ENCODE measurements at regions not wholly inside any gene's neighbourhood (a gene's known extent, or its start where the extent isn't known, plus 50 kb on each side); places are given as distances from the start of the nearest gene placed in this dataset.

DNA sequence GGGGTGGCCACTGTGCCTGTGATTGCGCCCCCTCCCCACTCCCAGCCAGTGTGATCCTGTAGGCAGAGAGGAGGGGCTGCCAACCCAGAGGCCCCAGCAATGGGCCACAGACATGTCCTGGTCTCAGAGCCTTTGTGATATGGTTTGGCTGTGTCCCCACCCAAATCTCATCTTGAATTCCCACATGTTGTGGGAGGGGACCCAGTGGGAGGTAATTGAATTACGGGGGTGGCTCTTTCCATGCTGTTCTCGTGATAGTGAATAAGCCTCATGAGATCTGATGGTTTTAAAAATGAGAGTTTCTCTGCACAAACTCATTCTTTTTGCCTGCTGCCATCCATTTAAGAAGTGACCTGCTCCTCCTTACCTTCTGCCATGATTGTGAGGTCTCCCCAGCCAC lies 56.8 kb upstream of the ZNF469 start:
- DNase-seq = no peak

GRCh38 chr16:88326611-88327485 lies 55.9 kb upstream of the ZNF469 start:
- no peak for DNase-seq

DNA sequence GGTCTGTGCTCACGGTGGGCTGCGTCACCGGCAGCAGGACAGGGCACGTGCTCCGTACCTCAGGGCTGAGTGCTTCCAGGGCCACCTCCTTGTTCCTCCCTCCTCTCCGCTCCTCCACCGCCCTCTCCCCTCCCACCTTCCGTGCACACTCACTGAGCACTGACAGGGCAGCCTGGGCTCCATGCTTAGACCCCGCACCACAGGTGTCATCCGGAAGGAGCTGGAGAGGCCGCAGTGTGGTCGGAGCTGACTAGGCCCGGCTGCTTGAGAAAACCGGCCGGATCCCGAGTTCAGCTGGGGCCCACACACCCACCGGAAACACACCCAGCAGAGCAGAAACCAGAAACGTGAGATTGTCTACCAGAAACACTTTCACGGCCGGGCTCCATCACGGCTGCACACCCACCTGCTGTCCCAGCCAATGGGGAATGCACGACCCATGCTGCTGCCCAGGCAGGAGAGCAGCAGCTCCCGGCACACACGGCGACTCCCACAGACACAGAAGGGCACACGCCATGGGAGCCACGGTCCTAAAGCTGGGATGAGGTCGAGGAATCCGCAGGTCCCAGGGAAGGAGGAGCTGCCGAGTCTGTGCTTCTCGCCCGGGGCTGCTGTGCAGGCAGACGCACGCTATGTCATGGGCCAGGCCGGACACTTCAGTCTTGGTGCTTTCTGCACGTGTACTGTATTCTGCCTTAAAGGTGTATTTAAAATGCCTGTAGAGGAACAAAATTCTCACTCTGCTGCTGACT lies 55.0 kb upstream of the ZNF469 start:
- no peak for DNase-seq

DNA sequence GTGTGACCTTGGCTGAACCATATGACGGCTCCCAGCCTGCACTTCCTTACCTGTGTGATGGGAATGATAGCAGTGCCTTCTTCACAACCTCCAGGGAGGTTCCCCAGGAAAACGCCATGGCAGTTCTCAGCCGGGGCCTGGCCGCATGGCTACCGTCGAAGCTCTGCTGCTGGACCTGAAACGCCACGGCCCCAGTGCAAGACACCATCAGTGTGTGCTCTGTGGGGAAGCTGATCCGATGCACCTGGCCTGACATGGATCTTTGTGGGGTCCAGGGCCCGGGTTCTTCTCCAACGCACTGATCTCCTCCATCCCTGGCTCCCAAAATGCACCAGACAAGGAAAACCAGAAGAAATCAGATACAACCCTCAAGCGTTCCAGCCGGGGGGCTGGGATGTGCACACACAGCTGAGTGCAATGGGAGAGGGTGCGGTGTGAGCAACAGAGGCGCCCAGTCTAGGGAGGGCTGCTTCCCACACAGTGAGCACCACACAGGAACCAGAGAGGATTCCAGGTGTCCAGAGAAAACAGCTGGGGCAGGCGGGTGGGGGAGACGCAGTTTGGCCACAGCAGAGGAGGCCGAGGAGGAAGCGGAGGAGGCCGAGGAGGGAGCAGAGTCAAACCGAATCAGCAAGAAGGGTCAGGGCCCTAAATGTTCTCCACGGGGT lies 54.3 kb upstream of the ZNF469 start:
- no peak for DNase-seq

DNA sequence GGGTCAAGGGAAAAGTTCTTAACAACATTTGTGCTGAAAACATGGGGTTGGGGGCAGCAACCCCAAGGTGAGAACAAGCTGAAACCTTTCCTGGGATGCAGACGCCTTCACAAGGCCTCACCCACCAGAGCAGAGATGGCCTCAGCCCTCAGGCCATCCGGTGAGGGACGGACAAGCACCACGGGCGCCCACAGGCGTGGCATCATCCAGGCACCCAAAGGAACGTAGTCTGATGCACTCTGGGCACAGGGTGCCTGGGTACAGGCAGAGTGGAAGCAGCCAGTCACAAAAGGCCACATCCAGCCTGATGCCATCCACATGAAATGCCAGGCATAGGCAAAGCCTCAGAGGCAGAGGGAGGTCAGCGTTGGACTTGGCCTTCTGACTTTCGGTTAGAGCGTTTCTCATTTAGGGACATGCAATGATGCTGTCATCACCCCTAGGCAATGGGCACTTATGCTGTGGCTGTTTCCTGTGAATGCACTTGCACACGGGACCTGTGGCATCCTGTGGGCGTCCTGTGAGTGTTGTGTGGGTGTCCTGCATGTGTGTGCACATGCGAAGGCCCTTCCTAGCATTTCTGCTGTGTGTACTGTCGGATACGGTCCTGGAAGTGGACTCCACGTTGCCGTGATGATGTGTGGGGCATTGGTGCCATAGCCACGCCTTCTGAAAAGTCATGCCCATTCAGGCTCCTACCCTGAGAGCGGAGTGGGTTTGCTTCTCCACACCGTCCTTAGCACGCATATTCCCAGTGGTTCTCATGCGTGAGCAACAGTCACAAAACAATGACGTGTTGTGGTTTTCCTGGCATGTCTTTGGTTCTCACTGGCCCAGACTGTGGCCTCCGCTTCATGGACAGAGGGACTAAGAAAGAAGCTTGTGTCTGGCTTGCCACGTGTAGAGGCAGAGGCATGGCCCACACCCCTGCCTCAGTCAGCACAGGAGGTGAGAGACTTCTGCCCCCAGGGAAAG lies 52.7 kb upstream of the ZNF469 start:
- no peak for DNase-seq

DNA sequence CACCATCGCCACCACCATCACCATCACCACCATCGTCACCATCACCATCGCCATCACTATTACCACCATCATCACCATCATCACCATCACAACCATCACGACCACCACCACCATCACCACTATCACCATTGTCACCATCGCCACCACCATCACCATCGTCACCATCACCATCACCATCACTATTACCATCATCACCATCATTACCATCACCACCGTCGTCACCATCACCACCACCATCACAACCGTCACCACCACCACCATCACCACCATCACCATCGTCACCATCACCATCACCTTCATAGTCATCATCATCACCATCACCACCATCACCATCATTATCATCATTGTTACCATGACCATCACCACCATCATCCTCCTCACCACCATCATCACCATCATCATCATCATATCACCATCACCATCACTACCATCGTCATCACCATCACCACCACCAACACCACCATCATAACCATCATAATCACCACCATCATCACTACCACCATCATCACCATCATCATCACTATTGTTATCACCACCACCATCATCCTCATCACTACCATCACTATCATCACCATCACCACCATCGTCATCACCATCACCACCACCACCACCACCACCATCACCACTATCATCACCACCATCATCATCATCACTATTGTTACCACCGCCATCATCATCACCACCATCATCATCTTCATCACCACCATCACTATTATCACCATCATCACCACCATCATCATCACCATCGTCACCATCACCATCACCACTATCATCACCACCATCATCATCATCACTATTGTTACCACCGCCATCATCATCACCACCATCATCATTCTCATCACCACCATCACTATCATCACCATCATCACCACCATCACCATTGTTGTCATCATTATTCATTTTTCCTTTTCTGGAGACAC lies 51.5 kb upstream of the ZNF469 start:
- no peak for DNase-seq

- DNase-seq = no peak
These were observed 50.5 kb upstream of the ZNF469 start for GRCh38 chr16:88331989-88332920.

DNA sequence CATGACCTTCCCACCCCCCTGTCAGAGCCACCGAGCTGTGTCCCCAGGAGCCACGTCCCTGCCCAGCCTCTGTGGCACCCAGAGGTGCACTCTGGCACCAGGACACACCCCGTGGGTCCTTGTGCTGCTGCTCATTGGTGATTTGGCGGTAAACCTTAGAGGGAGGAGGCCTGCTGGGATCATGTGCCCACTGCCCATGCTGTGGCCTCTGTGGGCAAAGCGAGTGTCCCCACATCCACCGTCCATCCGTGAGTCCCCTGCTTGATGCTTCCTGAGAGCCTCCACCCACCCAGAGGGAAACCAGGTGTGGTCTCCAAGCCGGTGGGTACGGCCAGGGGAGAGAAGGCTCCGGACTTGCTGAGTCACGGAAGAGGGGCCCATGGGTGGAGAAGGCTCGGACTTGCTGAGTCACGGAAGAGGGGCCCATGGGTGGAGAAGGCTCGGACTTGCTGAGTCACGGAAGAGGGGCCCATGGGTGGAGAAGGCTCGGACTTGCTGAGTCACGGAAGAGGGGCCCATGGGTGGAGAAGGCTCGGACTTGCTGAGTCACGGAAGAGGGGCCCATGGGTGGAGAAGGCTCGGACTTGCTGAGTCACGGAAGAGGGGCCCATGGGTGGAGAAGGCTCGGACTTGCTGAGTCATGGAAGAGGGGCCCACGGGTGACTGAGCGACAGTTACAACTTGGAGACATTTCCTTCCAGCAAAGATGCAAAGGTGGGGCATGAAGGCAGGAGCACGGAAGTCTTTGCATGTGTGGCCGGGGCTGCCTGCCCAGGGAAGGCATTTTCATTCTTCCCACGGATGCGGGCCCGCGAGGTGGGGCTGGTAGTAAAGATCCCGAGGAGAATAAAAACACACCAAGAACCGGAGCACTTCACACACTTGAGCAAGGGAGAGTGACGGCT lies 49.6 kb upstream of the ZNF469 start:
- DNase-seq = peak; percentile 7
